ENCODE measurements at regions not wholly inside any gene's neighbourhood (a gene's known extent, or its start where the extent isn't known, plus 50 kb on each side); places are given as distances from the start of the nearest gene placed in this dataset.
A peak's percentile ranks its signal among the peaks of the same experiment; 100 is the strongest.

DNA sequence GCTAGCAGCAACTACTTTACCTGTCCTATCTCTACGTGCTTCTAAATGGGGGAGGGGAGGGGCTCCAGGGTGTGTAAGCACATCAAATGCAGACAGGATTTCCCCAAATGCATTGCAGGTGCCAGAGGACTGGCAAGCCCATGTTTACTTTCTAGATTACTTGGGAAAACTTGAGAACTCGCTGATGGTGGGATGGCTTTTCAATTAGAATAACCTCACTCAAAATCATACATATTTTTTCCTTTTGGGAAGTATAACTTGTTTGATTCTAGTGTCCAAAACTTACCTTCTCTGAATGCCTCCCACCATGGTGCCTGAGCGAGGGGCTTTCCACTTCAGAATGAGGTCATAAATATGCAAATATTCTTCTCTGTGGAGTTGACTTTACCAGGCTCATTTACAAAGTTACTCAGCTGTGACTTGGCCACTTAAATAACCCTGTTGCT, 191.3 kb upstream of the RHOBTB1 start:
- TF ChIP-seq, protein P1, sequence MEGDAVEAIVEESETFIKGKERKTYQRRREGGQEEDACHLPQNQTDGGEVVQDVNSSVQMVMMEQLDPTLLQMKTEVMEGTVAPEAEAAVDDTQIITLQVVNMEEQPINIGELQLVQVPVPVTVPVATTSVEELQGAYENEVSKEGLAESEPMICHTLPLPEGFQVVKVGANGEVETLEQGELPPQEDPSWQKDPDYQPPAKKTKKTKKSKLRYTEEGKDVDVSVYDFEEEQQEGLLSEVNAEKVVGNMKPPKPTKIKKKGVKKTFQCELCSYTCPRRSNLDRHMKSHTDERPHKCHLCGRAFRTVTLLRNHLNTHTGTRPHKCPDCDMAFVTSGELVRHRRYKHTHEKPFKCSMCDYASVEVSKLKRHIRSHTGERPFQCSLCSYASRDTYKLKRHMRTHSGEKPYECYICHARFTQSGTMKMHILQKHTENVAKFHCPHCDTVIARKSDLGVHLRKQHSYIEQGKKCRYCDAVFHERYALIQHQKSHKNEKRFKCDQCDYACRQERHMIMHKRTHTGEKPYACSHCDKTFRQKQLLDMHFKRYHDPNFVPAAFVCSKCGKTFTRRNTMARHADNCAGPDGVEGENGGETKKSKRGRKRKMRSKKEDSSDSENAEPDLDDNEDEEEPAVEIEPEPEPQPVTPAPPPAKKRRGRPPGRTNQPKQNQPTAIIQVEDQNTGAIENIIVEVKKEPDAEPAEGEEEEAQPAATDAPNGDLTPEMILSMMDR (conservative IDR thresholded peaks at IDR 0.05; ENCODE audit: low read depth, low read length): no peak
- DNase-seq (ENCODE audit: low read depth): no peak
- H3K4me3 ChIP-seq (ENCODE audit: low read depth, low read length): no peak overlapping the region

DNA sequence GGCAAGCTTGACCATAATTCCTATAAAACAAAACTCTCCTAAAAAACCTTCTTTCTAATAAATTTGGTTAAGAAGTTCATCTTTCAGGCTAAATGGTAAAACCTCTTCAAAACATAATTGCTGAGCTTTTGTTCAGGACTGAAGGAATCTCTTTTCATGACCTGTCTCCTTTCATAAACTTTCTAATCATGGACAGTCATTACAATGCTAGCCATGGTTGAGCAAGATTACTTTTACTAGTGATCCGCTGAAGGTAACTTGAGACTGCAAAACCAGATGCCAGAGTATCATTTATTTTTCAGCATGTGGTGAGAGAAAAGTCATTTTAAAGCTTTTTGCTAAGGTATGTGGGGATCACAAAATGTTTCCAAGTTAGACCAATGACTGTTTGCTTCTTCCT, 186.4 kb upstream of the RHOBTB1 start:
- TF ChIP-seq, protein P1 (conservative IDR thresholded peaks at IDR 0.05; ENCODE audit: low read depth, low read length): no peak
- peak; percentile 72 for DNase-seq (ENCODE audit: low read depth)
- no peak overlapping the region for H3K4me3 ChIP-seq (ENCODE audit: low read depth, low read length)

DNA sequence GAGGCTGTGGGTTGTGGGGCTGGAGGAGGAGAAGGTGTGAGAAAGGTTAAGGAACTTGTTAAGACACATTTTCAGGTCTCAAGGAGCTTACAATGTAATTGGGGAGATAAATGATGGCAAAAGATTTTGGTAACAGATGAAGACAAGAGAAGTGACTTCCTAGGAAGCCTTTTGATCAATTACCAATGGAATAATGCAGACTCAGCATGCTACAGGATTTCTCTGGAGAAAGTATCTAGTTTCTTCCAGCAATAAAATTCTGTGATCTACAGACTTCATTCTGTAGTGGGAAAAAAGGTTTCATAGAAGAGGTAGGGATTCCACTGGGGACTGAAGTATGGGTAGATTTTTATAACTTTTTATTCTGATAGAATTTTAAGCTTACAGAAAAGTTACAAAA, 184.2 kb upstream of the RHOBTB1 start:
- H3K4me3 ChIP-seq (ENCODE audit: low read depth, low read length): no peak overlapping the region
- TF ChIP-seq, protein P1 (conservative IDR thresholded peaks at IDR 0.05; ENCODE audit: low read depth, low read length): no peak
- DNase-seq (ENCODE audit: low read depth): no peak

DNA sequence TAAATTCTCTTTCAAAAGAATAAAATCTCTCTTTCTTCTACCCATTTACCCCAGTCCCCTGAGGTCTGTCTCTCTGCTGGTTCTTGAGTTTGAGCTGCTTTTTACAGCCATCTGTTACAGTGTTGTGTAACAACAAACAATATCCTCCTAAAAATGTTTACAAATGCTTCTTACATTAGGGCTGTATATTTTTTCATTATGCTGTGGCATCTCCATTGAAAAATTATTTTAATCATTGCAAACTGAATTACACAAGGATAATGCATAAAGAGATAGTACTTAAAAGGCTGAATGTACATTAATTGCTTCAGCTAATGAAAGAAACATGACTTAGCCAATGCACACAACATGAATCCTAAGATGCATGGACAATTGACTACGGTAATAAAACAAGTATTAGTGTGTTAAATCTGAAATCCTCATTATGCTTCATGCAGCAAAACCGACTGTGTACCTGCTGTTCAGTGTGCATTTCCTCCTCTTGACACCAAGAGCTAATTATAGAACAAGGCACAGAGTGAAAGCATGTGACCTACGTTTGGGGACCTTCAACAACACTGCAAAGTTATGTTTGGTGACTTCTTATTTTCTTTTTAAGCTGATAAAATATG, 181.7 kb upstream of the RHOBTB1 start:
- no peak overlapping the region for H3K4me3 ChIP-seq (ENCODE audit: low read depth, low read length)
- TF ChIP-seq, protein P1 (conservative IDR thresholded peaks at IDR 0.05; ENCODE audit: low read depth, low read length): no peak
- DNase-seq (ENCODE audit: low read depth): no peak

GRCh38 chr10:61124756-61125530, 181.0 kb upstream of the RHOBTB1 start:
- no peak for DNase-seq (ENCODE audit: low read depth)
- TF ChIP-seq, protein P1 (conservative IDR thresholded peaks at IDR 0.05; ENCODE audit: low read depth, low read length): no peak
- no peak overlapping the region for H3K4me3 ChIP-seq (ENCODE audit: low read depth, low read length)

DNA sequence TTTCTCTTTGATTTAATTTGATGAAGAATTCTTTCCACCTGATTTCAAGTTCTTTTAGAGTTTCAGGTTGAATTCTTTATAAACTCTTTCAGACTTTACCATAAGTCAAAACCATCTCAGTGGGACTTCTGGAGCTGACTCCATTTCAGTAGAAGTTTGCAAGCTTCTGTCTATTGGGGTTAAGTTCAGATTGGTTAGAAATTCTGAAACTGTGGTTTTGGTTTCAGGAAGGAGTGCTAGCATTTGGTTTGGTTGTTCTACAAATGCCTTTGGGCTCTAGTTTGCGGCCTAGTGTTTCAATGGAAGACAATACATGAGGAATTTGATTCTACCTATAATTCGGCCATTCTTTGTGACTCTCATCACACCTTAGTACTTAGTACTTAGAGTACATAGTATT, 176.8 kb upstream of the RHOBTB1 start:
- TF ChIP-seq, protein P1 (conservative IDR thresholded peaks at IDR 0.05; ENCODE audit: low read depth, low read length): no peak
- DNase-seq (ENCODE audit: low read depth): no peak
- H3K4me3 ChIP-seq (ENCODE audit: low read depth, low read length): no peak overlapping the region

DNA sequence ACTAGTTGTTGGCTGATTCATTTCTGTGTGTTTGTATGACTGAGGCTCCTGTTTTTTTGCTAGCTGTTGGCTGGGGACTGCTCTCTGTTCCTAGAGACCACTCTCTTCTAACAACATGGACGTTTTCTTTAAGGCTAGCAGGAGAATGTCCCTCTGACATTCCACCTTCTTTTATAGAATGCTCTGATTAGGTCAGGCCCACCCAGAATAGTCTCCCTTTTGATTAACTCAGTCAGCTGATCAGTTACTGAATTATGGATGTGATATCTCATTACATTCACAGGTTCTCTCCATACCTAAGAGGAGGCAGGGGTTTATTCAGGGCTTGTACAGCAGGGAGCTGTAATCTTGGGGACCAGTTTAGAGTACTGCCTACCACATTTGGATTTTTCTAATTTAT, 175.6 kb upstream of the RHOBTB1 start:
- TF ChIP-seq, protein P1 (conservative IDR thresholded peaks at IDR 0.05; ENCODE audit: low read depth, low read length): no peak

More for the DNA sequence above, 175.6 kb upstream of the RHOBTB1 start:
- no peak for DNase-seq (ENCODE audit: low read depth)
- H3K4me3 ChIP-seq (ENCODE audit: low read depth, low read length): no peak overlapping the region

Measured in choroid plexus epithelial cell (primary cell).